Endothelial cell of umbilical vein (primary cell): ENCODE measurements at regions not wholly inside any gene's neighbourhood (a gene's known extent, or its start where the extent isn't known, plus 50 kb on each side); places are given as distances from the start of the nearest gene placed in this dataset.

Experiments
- MYC ChIP-seq: IDR thresholded peaks from one replicate; pipeline ENCODE4 v1.6.1; 2011; ENCODE audit warnings: mild to moderate bottlenecking, low read depth, low read length
- POLR2AphosphoS5 ChIP-seq: IDR thresholded peaks from 2 replicates; pipeline ENCODE4 v1.6.1; 2012; ENCODE audit warnings: low read depth, mild to moderate bottlenecking, control low read depth, low read length, moderate library complexity; ENCODE audit not compliant: insufficient read depth

GRCh38 chr5:68365889-68366288 lies 150.3 kb downstream of the PIK3R1 start:
- TF ChIP-seq MYC (no peak), POLR2AphosphoS5 (no peak)
